HepG2 (cell line): ENCODE measurements at regions not wholly inside any gene's neighbourhood (a gene's known extent, or its start where the extent isn't known, plus 50 kb on each side); places are given as distances from the start of the nearest gene placed in this dataset.

Source experiments
- CBX1 ChIP-seq: IDR thresholded peaks from one replicate; pipeline ENCODE4 v1.6.1; 2016; ENCODE audit warnings: antibody characterized with exemption, low read depth
- FOXK2 ChIP-seq: fragments of 450-650 bp; IDR thresholded peaks from 2 replicates; pipeline ENCODE4 v1.6.1; 2016
- HOXD1 ChIP-seq: sonication (generic); formaldehyde crosslinking; IDR thresholded peaks from 2 replicates; pipeline ENCODE4 v1.5.0; 2020; ENCODE audit warnings: missing genetic modification reagents
- PCBP1 ChIP-seq: fragments of 200-400 bp; formaldehyde crosslinking; IDR thresholded peaks from 2 replicates; pipeline ENCODE4 v1.6.1; 2017; ENCODE audit warnings: mild to moderate bottlenecking, low read depth, low read length, borderline replicate concordance
- RARG ChIP-seq: sonication (generic); formaldehyde crosslinking; IDR thresholded peaks from 2 replicates; pipeline ENCODE4 v1.4.0; 2020; ENCODE audit warnings: low read depth, mild to moderate bottlenecking, missing genetic modification reagents
- RBAK ChIP-seq: sonication (generic); formaldehyde crosslinking; IDR thresholded peaks from 2 replicates; pipeline ENCODE4 v1.5.1; 2020; ENCODE audit warnings: mild to moderate bottlenecking, missing genetic modification reagents
- SP140L ChIP-seq: sonication (generic); formaldehyde crosslinking; IDR thresholded peaks from 2 replicates; pipeline ENCODE4 v1.4.0; 2020; ENCODE audit warnings: missing genetic modification reagents, borderline replicate concordance
- ZFP41 ChIP-seq: sonication (generic); formaldehyde crosslinking; IDR thresholded peaks from 2 replicates; pipeline ENCODE4 v1.4.0; 2020; ENCODE audit warnings: mild to moderate bottlenecking, missing genetic modification reagents, borderline replicate concordance
- ZNF251 ChIP-seq: sonication (generic); formaldehyde crosslinking; IDR thresholded peaks from 2 replicates; pipeline ENCODE4 v1.9.0; 2021; ENCODE audit warnings: mild to moderate bottlenecking, missing genetic modification reagents
- ZNF256 ChIP-seq: sonication (generic); formaldehyde crosslinking; conservative IDR thresholded peaks from 2 replicates; pipeline ENCODE4 v1.4.0; 2020; ENCODE audit warnings: missing genetic modification reagents
- ZNF264 ChIP-seq: sonication (generic); formaldehyde crosslinking; IDR thresholded peaks from 2 replicates; pipeline ENCODE4 v1.4.0; 2020; ENCODE audit warnings: missing genetic modification reagents
- ZNF331 ChIP-seq: sonication (generic); formaldehyde crosslinking; IDR thresholded peaks from 2 replicates; pipeline ENCODE4 v1.4.0; 2020; ENCODE audit warnings: missing genetic modification reagents
- ZNF468 ChIP-seq: sonication (generic); formaldehyde crosslinking; IDR thresholded peaks from 2 replicates; pipeline ENCODE4 v1.8.0; 2022; ENCODE audit warnings: mild to moderate bottlenecking, moderate library complexity, missing genetic modification reagents
- ZNF549 ChIP-seq: sonication (generic); formaldehyde crosslinking; IDR thresholded peaks from 2 replicates; pipeline ENCODE4 v1.5.0; 2020; ENCODE audit warnings: missing genetic modification reagents
- ZSCAN9 ChIP-seq: IDR thresholded peaks from 2 replicates; pipeline ENCODE4 v1.6.1; 2016; ENCODE audit warnings: borderline replicate concordance
- TF ChIP-seq, protein P1 (sequence below), 2 experiments: sonication (generic) in 1 of 2; formaldehyde crosslinking in 1 of 2; IDR thresholded peaks; 2 replicates each; pipeline versions ENCODE4 v1.6.1 to v1.9.0; 2014 to 2022; ENCODE audit warnings: antibody characterized with exemption in 1 of 2, borderline replicate concordance in 1 of 2, inconsistent platforms in 1 of 2, low read depth in 1 of 2, missing genetic modification reagents in 1 of 2
- TF ChIP-seq, protein P2 (sequence below): sonication (generic); formaldehyde crosslinking; conservative IDR thresholded peaks from 2 replicates; pipeline ENCODE4 v1.4.0; 2020; ENCODE audit warnings: missing genetic modification reagents
- TF ChIP-seq, protein P3 (sequence below): sonication (generic); formaldehyde crosslinking; IDR thresholded peaks from 2 replicates; pipeline ENCODE4 v1.4.0; 2020; ENCODE audit warnings: low read depth, missing genetic modification reagents

DNA sequence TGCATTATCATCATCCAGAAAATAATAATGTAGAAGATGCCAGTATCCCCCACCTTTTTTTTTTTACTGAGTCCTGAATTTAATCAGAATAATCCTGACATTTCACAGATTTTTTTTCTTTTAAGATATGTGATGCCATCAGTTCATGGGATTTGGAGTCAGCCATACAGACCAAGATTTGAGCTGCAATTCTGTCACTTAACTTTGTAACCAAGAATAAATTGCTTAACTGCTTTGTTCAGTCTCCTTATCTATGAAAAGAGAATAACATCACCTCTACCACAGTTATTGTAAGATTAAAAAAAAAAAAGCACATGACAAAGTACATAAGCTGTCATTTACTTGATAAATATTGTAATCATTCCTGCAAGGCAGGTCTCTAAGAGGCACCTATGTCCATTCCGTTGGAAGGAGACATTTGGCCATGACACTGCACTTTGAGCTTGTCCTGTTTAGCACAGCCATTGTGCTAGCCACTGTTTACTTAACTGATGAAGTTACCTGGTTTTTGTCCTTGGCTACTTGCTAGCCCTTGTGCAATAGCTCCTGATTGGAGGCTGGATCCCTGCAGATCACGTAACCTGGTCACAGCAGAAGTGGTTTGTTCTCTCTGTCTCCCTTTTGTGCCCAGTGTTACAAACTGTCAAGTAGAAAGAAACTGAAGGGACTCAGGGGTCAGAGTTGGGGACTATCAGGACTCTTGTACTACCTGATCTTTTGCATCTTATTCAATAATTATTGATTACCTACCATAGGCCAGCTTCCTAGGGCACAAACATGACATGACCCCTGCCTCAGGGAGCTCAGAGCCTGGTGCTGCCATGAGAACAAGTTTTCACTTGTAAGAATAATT is 306.0 kb downstream of the WDR72 start (continued):
- TF ChIP-seq, protein P1, sequence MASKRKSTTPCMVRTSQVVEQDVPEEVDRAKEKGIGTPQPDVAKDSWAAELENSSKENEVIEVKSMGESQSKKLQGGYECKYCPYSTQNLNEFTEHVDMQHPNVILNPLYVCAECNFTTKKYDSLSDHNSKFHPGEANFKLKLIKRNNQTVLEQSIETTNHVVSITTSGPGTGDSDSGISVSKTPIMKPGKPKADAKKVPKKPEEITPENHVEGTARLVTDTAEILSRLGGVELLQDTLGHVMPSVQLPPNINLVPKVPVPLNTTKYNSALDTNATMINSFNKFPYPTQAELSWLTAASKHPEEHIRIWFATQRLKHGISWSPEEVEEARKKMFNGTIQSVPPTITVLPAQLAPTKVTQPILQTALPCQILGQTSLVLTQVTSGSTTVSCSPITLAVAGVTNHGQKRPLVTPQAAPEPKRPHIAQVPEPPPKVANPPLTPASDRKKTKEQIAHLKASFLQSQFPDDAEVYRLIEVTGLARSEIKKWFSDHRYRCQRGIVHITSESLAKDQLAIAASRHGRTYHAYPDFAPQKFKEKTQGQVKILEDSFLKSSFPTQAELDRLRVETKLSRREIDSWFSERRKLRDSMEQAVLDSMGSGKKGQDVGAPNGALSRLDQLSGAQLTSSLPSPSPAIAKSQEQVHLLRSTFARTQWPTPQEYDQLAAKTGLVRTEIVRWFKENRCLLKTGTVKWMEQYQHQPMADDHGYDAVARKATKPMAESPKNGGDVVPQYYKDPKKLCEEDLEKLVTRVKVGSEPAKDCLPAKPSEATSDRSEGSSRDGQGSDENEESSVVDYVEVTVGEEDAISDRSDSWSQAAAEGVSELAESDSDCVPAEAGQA (IDR thresholded peaks at IDR 0.05; ENCODE audit: low read depth) = peak; percentile 76; the same call in 1 of the 2 replicates
- TF ChIP-seq, protein P1 (CRISPR knock-in tag; IDR thresholded peaks at IDR 0.05; ENCODE audit: borderline replicate concordance) = no peak; the same call in 1 of the 2 replicates
- TF ChIP-seq HOXD1 (CRISPR knock-in tag) (peak; percentile 96), FOXK2 (peak; percentile 81), ZNF256 (no peak), ZNF549 (CRISPR knock-in tag) (no peak), RARG (CRISPR knock-in tag) (no peak), ZNF264 (CRISPR knock-in tag) (peak; percentile 81; the same call in 1 of the 2 replicates), PCBP1 (no peak), ZNF251 (CRISPR knock-in tag) (no peak), RBAK (CRISPR knock-in tag) (no peak), SP140L (peak; percentile 32; the same call in 1 of the 2 replicates), ZSCAN9 (CRISPR knock-in tag) (peak; percentile 88; the same call in 1 of the 2 replicates), ZFP41 (CRISPR knock-in tag) (no peak), ZNF331 (CRISPR knock-in tag) (peak; percentile 98), CBX1 (no peak), ZNF468 (CRISPR knock-in tag) (no peak)
- TF ChIP-seq, protein P2, sequence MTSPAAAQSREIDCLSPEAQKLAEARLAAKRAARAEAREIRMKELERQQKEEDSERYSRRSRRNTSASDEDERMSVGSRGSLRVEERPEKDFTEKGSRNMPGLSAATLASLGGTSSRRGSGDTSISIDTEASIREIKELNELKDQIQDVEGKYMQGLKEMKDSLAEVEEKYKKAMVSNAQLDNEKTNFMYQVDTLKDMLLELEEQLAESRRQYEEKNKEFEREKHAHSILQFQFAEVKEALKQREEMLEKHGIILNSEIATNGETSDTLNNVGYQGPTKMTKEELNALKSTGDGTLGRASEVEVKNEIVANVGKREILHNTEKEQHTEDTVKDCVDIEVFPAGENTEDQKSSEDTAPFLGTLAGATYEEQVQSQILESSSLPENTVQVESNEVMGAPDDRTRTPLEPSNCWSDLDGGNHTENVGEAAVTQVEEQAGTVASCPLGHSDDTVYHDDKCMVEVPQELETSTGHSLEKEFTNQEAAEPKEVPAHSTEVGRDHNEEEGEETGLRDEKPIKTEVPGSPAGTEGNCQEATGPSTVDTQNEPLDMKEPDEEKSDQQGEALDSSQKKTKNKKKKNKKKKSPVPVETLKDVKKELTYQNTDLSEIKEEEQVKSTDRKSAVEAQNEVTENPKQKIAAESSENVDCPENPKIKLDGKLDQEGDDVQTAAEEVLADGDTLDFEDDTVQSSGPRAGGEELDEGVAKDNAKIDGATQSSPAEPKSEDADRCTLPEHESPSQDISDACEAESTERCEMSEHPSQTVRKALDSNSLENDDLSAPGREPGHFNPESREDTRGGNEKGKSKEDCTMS (CRISPR knock-in tag) = no peak
- TF ChIP-seq, protein P3, sequence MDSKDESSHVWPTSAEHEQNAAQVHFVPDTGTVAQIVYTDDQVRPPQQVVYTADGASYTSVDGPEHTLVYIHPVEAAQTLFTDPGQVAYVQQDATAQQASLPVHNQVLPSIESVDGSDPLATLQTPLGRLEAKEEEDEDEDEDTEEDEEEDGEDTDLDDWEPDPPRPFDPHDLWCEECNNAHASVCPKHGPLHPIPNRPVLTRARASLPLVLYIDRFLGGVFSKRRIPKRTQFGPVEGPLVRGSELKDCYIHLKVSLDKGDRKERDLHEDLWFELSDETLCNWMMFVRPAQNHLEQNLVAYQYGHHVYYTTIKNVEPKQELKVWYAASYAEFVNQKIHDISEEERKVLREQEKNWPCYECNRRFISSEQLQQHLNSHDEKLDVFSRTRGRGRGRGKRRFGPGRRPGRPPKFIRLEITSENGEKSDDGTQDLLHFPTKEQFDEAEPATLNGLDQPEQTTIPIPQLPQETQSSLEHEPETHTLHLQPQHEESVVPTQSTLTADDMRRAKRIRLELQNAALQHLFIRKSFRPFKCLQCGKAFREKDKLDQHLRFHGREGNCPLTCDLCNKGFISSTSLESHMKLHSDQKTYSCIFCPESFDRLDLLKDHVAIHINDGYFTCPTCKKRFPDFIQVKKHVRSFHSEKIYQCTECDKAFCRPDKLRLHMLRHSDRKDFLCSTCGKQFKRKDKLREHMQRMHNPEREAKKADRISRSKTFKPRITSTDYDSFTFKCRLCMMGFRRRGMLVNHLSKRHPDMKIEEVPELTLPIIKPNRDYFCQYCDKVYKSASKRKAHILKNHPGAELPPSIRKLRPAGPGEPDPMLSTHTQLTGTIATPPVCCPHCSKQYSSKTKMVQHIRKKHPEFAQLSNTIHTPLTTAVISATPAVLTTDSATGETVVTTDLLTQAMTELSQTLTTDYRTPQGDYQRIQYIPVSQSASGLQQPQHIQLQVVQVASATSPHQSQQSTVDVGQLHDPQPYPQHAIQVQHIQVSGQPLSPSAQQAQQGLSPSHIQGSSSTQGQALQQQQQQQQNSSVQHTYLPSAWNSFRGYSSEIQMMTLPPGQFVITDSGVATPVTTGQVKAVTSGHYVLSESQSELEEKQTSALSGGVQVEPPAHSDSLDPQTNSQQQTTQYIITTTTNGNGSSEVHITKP (CRISPR knock-in tag) = peak; percentile 94
